ENCODE measurements at regions not wholly inside any gene's neighbourhood (a gene's known extent, or its start where the extent isn't known, plus 50 kb on each side); places are given as distances from the start of the nearest gene placed in this dataset.

GRCh38 chr6:9481292-9482029, 933.4 kb downstream of the TFAP2A start:
- DNase-seq (ENCODE audit: extremely low read depth, low read depth): no peak
- H3K4me3 ChIP-seq (replicated peaks; ENCODE audit: low read depth, low read length): no peak overlapping the region
- TF ChIP-seq, protein P1, sequence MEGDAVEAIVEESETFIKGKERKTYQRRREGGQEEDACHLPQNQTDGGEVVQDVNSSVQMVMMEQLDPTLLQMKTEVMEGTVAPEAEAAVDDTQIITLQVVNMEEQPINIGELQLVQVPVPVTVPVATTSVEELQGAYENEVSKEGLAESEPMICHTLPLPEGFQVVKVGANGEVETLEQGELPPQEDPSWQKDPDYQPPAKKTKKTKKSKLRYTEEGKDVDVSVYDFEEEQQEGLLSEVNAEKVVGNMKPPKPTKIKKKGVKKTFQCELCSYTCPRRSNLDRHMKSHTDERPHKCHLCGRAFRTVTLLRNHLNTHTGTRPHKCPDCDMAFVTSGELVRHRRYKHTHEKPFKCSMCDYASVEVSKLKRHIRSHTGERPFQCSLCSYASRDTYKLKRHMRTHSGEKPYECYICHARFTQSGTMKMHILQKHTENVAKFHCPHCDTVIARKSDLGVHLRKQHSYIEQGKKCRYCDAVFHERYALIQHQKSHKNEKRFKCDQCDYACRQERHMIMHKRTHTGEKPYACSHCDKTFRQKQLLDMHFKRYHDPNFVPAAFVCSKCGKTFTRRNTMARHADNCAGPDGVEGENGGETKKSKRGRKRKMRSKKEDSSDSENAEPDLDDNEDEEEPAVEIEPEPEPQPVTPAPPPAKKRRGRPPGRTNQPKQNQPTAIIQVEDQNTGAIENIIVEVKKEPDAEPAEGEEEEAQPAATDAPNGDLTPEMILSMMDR (IDR thresholded peaks at IDR 0.05; ENCODE audit: low read depth, low read length, missing control alignments): no peak

GRCh38 chr6:9468277-9468676, 946.6 kb downstream of the TFAP2A start:
- TF ChIP-seq, protein P1 (IDR thresholded peaks at IDR 0.05; ENCODE audit: low read depth, low read length, missing control alignments): no peak
- no peak for DNase-seq (ENCODE audit: extremely low read depth, low read depth)
- H3K4me3 ChIP-seq (replicated peaks; ENCODE audit: low read depth, low read length): no peak overlapping the region

- no peak overlapping the region for H3K4me3 ChIP-seq (replicated peaks; ENCODE audit: low read depth, low read length)
- DNase-seq (ENCODE audit: extremely low read depth, low read depth): no peak
- TF ChIP-seq, protein P1 (IDR thresholded peaks at IDR 0.05; ENCODE audit: low read depth, low read length, missing control alignments): no peak
Observed at GRCh38 chr6:9467741-9468140, 947.1 kb downstream of the TFAP2A start.

- no peak for DNase-seq (ENCODE audit: extremely low read depth, low read depth)
- TF ChIP-seq, protein P1 (IDR thresholded peaks at IDR 0.05; ENCODE audit: low read depth, low read length, missing control alignments): no peak
- no peak overlapping the region for H3K4me3 ChIP-seq (replicated peaks; ENCODE audit: low read depth, low read length)
Observed at GRCh38 chr6:9464583-9464982, 950.3 kb downstream of the TFAP2A start.

- no peak overlapping the region for H3K4me3 ChIP-seq (replicated peaks; ENCODE audit: low read depth, low read length)
- TF ChIP-seq, protein P1 (IDR thresholded peaks at IDR 0.05; ENCODE audit: low read depth, low read length, missing control alignments): no peak
- no peak for DNase-seq (ENCODE audit: extremely low read depth, low read depth)
Observed at GRCh38 chr6:9463311-9463710, 951.6 kb downstream of the TFAP2A start.

DNA sequence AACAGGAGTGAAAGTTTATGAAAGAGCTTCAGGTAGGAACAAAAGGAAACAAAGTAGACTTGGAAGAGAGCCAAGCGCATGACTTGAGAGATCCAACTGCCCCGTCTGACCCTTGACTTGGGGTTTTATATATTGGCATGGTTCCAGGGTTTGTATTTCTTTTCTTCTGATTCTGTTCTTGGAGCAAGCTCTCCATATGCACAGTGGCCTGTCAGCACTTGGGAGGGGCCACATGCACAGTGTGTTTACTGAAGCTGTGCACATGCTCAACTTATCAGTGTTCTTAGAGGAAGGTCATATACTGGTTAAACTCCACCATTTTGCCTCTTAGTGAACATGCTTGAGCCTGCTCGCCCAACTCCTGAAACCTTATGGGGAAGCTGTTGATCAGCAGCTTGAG, 953.7 kb downstream of the TFAP2A start:
- TF ChIP-seq, protein P1 (IDR thresholded peaks at IDR 0.05; ENCODE audit: low read depth, low read length, missing control alignments): no peak
- DNase-seq (ENCODE audit: extremely low read depth, low read depth): no peak
- no peak overlapping the region for H3K4me3 ChIP-seq (replicated peaks; ENCODE audit: low read depth, low read length)

DNA sequence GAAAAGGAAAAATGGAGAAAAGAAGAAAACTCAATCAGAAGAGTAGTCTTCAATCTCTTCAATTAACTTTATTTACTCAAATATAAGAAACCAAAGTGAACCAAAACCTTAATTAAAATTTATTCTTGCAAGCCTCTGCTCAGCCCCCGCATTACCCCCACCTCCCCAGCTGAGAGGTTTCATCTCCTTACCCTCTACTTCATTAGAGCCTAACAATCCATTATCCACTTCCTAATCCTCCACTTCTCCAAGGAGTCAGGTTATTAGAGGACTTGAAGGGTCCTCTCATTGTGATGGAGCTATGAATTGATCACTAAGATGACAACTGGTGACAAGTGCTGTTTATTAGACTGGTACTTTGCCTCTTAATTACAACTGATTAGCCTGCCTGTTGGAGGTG, 956.5 kb downstream of the TFAP2A start:
- H3K4me3 ChIP-seq (replicated peaks; ENCODE audit: low read depth, low read length): no peak overlapping the region
- no peak for DNase-seq (ENCODE audit: extremely low read depth, low read depth)
- TF ChIP-seq, protein P1 (IDR thresholded peaks at IDR 0.05; ENCODE audit: low read depth, low read length, missing control alignments): no peak
